GM18951 (cell line): ENCODE measurements at regions not wholly inside any gene's neighbourhood (a gene's known extent, or its start where the extent isn't known, plus 50 kb on each side); places are given as distances from the start of the nearest gene placed in this dataset.

Source experiments
- POLR2A ChIP-seq: IDR thresholded peaks from 4 replicates; pipeline ENCODE4 v1.6.1; 2011; ENCODE audit warnings: mild to moderate bottlenecking; ENCODE audit not compliant: insufficient read length, insufficient read depth; ENCODE audit errors: extremely low read depth
- in situ Hi-C: fragments of 300-500 bp; cut with MboI; formaldehyde crosslinking; loops from one replicate; pipeline ENCODE4 v1.12.0; 2022; ENCODE audit warnings: low sequenced_read_pairs, mixed read lengths, inconsistent platforms; ENCODE audit not compliant: unreplicated experiment

GRCh38 chr3:72405943-72406566 is 442.2 kb downstream of the SHQ1 start:
- in situ Hi-C loops, result no loop called here
- no peak for TF ChIP-seq POLR2A

GRCh38 chr3:72401005-72401545 is 447.2 kb downstream of the SHQ1 start:
- in situ Hi-C loops, result no loop called here
- TF ChIP-seq POLR2A, result no peak

GRCh38 chr3:72398781-72399180 is 449.5 kb downstream of the SHQ1 start:
- no peak for TF ChIP-seq POLR2A
- in situ Hi-C loops, result no loop called here

GRCh38 chr3:72397586-72397985 is 450.7 kb downstream of the SHQ1 start:
- in situ Hi-C loops, result no loop called here
- TF ChIP-seq POLR2A, result no peak

GRCh38 chr3:72396899-72397298 is 451.3 kb downstream of the SHQ1 start:
- no peak for TF ChIP-seq POLR2A
- in situ Hi-C loops, result no loop called here

- no peak for TF ChIP-seq POLR2A
- in situ Hi-C loops, result no loop called here
Observed at GRCh38 chr3:72395776-72396311, 452.4 kb downstream of the SHQ1 start.

- in situ Hi-C loops, result no loop called here
- TF ChIP-seq POLR2A, result no peak
Observed at GRCh38 chr3:72393455-72393854, 454.8 kb downstream of the SHQ1 start.

- in situ Hi-C loops, result no loop called here
- no peak for TF ChIP-seq POLR2A
Observed at GRCh38 chr3:72391659-72392058, 456.6 kb downstream of the SHQ1 start.

GRCh38 chr3:72390841-72391240 is 457.4 kb downstream of the SHQ1 start:
- in situ Hi-C loops, result no loop called here
- no peak for TF ChIP-seq POLR2A

GRCh38 chr3:72388644-72389043 is 459.6 kb downstream of the SHQ1 start:
- no peak for TF ChIP-seq POLR2A
- in situ Hi-C loops, result no loop called here

- in situ Hi-C loops, result no loop called here
- TF ChIP-seq POLR2A, result no peak
Observed at GRCh38 chr3:72388117-72388516, 460.1 kb downstream of the SHQ1 start.

- TF ChIP-seq POLR2A, result no peak
- in situ Hi-C loops, result no loop called here
Observed at GRCh38 chr3:72386327-72387000, 461.8 kb downstream of the SHQ1 start.

- in situ Hi-C loops, result no loop called here
- no peak for TF ChIP-seq POLR2A
Observed at GRCh38 chr3:72385167-72385566, 463.1 kb downstream of the SHQ1 start.

- no peak for TF ChIP-seq POLR2A
- in situ Hi-C loops, result no loop called here
Observed at GRCh38 chr3:72384602-72385001, 463.6 kb downstream of the SHQ1 start.
